ENCODE measurements at regions not wholly inside any gene's neighbourhood (a gene's known extent, or its start where the extent isn't known, plus 50 kb on each side); places are given as distances from the start of the nearest gene placed in this dataset.

GRCh38 chr13:78460176-78460575 is 143.2 kb downstream of the POU4F1 start:
- Histone ChIP-seq H3K9ac (ENCODE audit: low read length) (no peak overlapping the region), H3K79me2 (ENCODE audit: low read length) (no peaks in the 10 kb centered on the region), H4K20me1 (ENCODE audit: low read length) (no peaks in the 10 kb centered on the region), H3K9me3 (ENCODE audit: low read length) (no peaks in the 10 kb centered on the region), H3K4me2 (ENCODE audit: low read length) (no peak overlapping the region), H3K4me3 (ENCODE audit: low read length) (no peak overlapping the region), H3F3A (ENCODE audit: low read length, unreplicated experiment) (no peaks in the 10 kb centered on the region), H2AFZ (ENCODE audit: low read length) (no peak overlapping the region), H3K9me2 (replicated peaks; ENCODE audit: low read length) (no peaks in the 10 kb centered on the region), H3K4me1 (ENCODE audit: insufficient read depth, low read length) (no peaks in the 10 kb centered on the region), H3K27ac (ENCODE audit: low read length) (no peak overlapping the region), H3K27me3 (ENCODE audit: low read length) (peaks cover 13% of the 10 kb centered on the region; the same call in 1 of the 2 replicates), H3K36me3 (ENCODE audit: low read depth, low read length) (no peaks in the 10 kb centered on the region)
- ChIA-PET POLR2A (ENCODE audit: unreplicated experiment) (no interaction called here), CTCF (no interaction called here)
- ATAC-seq: no peak
- DNase-seq: no peak
- no TSS peak for BruUV-seq (replicated peaks)
- TF ChIP-seq EZH2phosphoT487 (IDR thresholded peaks at IDR 0.05; ENCODE audit: borderline replicate concordance, low read length): no peak
- no peak for TF ChIP-seq CTCF (conservative IDR thresholded peaks at IDR 0.05; ENCODE audit: low read depth, low read length)
- TF ChIP-seq EZH2 (IDR thresholded peaks at IDR 0.05; ENCODE audit: low read length, unreplicated experiment): no peak
- intact Hi-C loops (cut with micrococcal nuclease): no loop called here

DNA sequence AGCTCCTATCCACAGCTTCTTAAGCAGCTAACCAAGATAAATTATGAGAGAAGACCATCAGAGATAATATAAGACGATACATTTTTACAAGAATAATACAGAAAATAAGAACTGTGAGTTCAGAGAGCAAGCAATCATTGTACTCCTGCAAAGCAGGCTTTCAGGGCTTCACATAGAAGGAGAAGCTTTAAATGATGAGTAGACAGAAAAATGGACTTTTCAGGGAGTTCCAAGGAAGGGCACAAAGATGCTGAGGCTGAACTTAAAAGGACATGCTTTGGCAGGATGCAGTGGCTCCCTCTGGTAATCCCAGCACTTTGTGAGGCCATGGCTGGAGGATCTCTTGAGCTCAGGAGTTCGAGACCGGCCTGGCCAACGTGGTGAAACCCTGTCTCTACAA is 159.5 kb downstream of the POU4F1 start:
- Histone ChIP-seq H3K4me3 (ENCODE audit: low read length) (no peak overlapping the region), H3K4me1 (ENCODE audit: insufficient read depth, low read length) (no peaks in the 10 kb centered on the region), H3K9me3 (ENCODE audit: low read length) (no peaks in the 10 kb centered on the region), H2AFZ (ENCODE audit: low read length) (no peak overlapping the region), H3K4me2 (ENCODE audit: low read length) (no peak overlapping the region), H3K27ac (ENCODE audit: low read length) (no peak overlapping the region), H3K79me2 (ENCODE audit: low read length) (no peaks in the 10 kb centered on the region), H3K9ac (ENCODE audit: low read length) (no peak overlapping the region), H3F3A (ENCODE audit: low read length, unreplicated experiment) (no peaks in the 10 kb centered on the region), H4K20me1 (ENCODE audit: low read length) (no peaks in the 10 kb centered on the region), H3K36me3 (ENCODE audit: low read depth, low read length) (no peaks in the 10 kb centered on the region), H3K27me3 (ENCODE audit: low read length) (0 out of 2 replicates have a peak, but pooled peaks cover 6% of the 10 kb centered on the region), H3K9me2 (replicated peaks; ENCODE audit: low read length) (no peaks in the 10 kb centered on the region)
- ChIA-PET CTCF (no interaction called here), POLR2A (ENCODE audit: unreplicated experiment) (no interaction called here)
- TF ChIP-seq EZH2phosphoT487 (IDR thresholded peaks at IDR 0.05; ENCODE audit: borderline replicate concordance, low read length): no peak
- no peak for TF ChIP-seq EZH2 (IDR thresholded peaks at IDR 0.05; ENCODE audit: low read length, unreplicated experiment)
- TF ChIP-seq CTCF (conservative IDR thresholded peaks at IDR 0.05; ENCODE audit: low read depth, low read length): no peak
- intact Hi-C loops (cut with micrococcal nuclease): no loop called here
- no TSS peak for BruUV-seq (replicated peaks)
- DNase-seq: no peak
- no peak for ATAC-seq

- Histone ChIP-seq H2AFZ (ENCODE audit: low read length) (no peak overlapping the region), H4K20me1 (ENCODE audit: low read length) (no peaks in the 10 kb centered on the region), H3K27ac (ENCODE audit: low read length) (no peak overlapping the region), H3K9ac (ENCODE audit: low read length) (no peak overlapping the region), H3K9me3 (ENCODE audit: low read length) (no peaks in the 10 kb centered on the region), H3F3A (ENCODE audit: low read length, unreplicated experiment) (no peaks in the 10 kb centered on the region), H3K4me2 (ENCODE audit: low read length) (no peak overlapping the region), H3K4me3 (ENCODE audit: low read length) (no peak overlapping the region), H3K9me2 (replicated peaks; ENCODE audit: low read length) (no peaks in the 10 kb centered on the region), H3K79me2 (ENCODE audit: low read length) (no peaks in the 10 kb centered on the region), H3K36me3 (ENCODE audit: low read depth, low read length) (no peaks in the 10 kb centered on the region), H3K4me1 (ENCODE audit: insufficient read depth, low read length) (no peaks in the 10 kb centered on the region), H3K27me3 (ENCODE audit: low read length) (0 out of 2 replicates have a peak, but pooled peaks cover 13% of the 10 kb centered on the region)
- CTCF ChIA-PET: no interaction called here
- no peak for ATAC-seq
- intact Hi-C loops (cut with micrococcal nuclease): no loop called here
- TF ChIP-seq CTCF (conservative IDR thresholded peaks at IDR 0.05; ENCODE audit: low read depth, low read length) (no peak), EZH2 (IDR thresholded peaks at IDR 0.05; ENCODE audit: low read length, unreplicated experiment) (no peak), EZH2phosphoT487 (IDR thresholded peaks at IDR 0.05; ENCODE audit: borderline replicate concordance, low read length) (no peak)
- POLR2A ChIA-PET (ENCODE audit: unreplicated experiment): no interaction called here
- BruUV-seq (replicated peaks): no TSS peak
- no peak for DNase-seq
Observed at GRCh38 chr13:78437781-78438180, 165.6 kb downstream of the POU4F1 start.
